Stimulated activated naive CD8-positive, alpha-beta T cell treated with anti-CD3 and anti-CD28 coated beads, Interleukin-15, amount 100 ng/mL, for 72 hours (primary cell): ENCODE measurements at regions not wholly inside any gene's neighbourhood (a gene's known extent, or its start where the extent isn't known, plus 50 kb on each side); places are given as distances from the start of the nearest gene placed in this dataset.
"Not testable (repeated sequence)": the region's sequence is repeated elsewhere in the genome, so short reads cannot be mapped to it uniquely, and the experiment has no call there.

Experiments
- ATAC-seq: fragments of 150-1000 bp; cut with Tn5 transposase; 2 replicates; pipeline ENCODE4 v1.10.0; 2021; ENCODE audit warnings: mild to moderate bottlenecking, moderate library complexity
- DNase-seq, 2 donors: peaks; one replicate each; pipeline ENCODE4 v3.0.0; 2021 to 2022
- H3K27ac Mint-ChIP-seq, 2 donors: one replicate each; pipeline ENCODE4 v1.8.0; 2022; ENCODE audit warnings: mild to moderate bottlenecking in 2 of 2, mixed read lengths in 2 of 2, moderate library complexity in 2 of 2
- H3K27me3 Mint-ChIP-seq: one replicate; pipeline ENCODE4 v1.8.0; 2022; ENCODE audit warnings: mixed read lengths
- H3K4me1 Mint-ChIP-seq: one replicate; pipeline ENCODE4 v1.8.0; 2022; ENCODE audit warnings: mild to moderate bottlenecking, mixed read lengths
- H3K4me3 Mint-ChIP-seq, 2 donors: one replicate each; pipeline ENCODE4 v1.8.0; 2022; ENCODE audit warnings: mild to moderate bottlenecking in 2 of 2, mixed read lengths in 2 of 2, moderate library complexity in 1 of 2
- H3K9me3 Mint-ChIP-seq, 2 donors: one replicate each; pipeline ENCODE4 v1.8.0; 2022; ENCODE audit warnings: mixed read lengths in 2 of 2

DNA sequence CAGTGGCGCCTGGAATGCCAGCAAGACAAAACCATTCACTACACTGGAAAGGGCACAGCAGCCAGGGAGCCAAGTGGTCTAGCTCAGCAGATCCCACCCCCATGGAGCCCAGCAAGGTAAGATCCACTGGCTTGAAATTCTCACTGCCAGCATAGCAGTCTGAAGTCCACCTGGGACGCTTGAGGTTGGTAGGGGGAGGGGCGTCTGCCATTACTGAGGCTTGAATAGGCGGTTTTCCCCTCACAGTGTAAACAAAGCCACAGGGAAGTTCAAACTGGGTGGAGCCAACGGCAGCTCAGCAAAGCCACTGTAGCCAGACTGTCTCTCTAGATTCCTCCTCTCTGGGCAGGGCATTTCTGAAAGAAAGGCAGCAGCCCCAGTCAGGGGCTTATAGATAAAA is 133.0 kb upstream of the DDX53 start:
- not testable (repeated sequence) for DNase-seq, H3K27ac Mint-ChIP-seq, H3K4me1 Mint-ChIP-seq, H3K4me3 Mint-ChIP-seq, ATAC-seq, H3K27me3 Mint-ChIP-seq
- peaks cover 0 to 25% of the 10 kb centered on the region in 2 donors for H3K9me3 Mint-ChIP-seq

- Mint-ChIP-seq H3K4me1 (no peaks in the 10 kb centered on the region), H3K27ac (no peak overlapping the region), H3K4me3 (no peak overlapping the region), H3K9me3 (no peaks in the 10 kb centered on the region), H3K27me3 (no peaks in the 10 kb centered on the region)
- no peak for ATAC-seq
- DNase-seq = no peak
Measured at GRCh38 chrX:22882543-22882942, 117.2 kb upstream of the DDX53 start.

GRCh38 chrX:22889819-22890218 is 109.9 kb upstream of the DDX53 start:
- Mint-ChIP-seq H3K9me3 (no peaks in the 10 kb centered on the region), H3K27ac (no peak overlapping the region), H3K4me1 (no peaks in the 10 kb centered on the region), H3K27me3 (no peaks in the 10 kb centered on the region), H3K4me3 (no peak overlapping the region)
- ATAC-seq = no peak
- no peak for DNase-seq

GRCh38 chrX:22912616-22913015 is 87.1 kb upstream of the DDX53 start:
- Mint-ChIP-seq H3K4me3 (no peak overlapping the region), H3K27ac (no peak overlapping the region), H3K4me1 (no peaks in the 10 kb centered on the region), H3K9me3 (no peaks in the 10 kb centered on the region), H3K27me3 (no peaks in the 10 kb centered on the region)
- no peak for DNase-seq
- ATAC-seq = no peak

DNA sequence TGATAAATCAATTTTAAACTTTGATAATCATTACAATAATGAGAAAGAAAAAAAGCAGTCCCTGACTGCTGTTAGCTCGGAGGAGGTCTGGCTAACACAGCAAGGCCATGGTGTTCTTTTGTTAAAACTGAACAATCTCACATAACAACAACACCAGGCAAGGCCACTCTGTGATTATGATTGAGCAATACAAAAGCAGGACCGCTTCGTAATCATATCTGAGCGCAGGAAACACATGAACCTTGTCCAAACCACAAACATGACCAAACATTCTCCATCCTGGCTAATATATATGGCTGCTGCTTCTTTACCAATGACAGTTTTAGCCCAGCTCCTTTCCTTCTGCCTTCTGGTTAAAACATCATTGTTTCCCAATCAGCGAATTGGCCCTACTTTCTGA is 76.8 kb upstream of the DDX53 start:
- DNase-seq (no peak), ATAC-seq (no peak)
- no peak overlapping the region for H3K27ac Mint-ChIP-seq
- no peaks in the 10 kb centered on the region for H3K9me3 Mint-ChIP-seq
- no peak overlapping the region for H3K4me3 Mint-ChIP-seq
- no peaks in the 10 kb centered on the region for H3K27me3 Mint-ChIP-seq
- no peaks in the 10 kb centered on the region for H3K4me1 Mint-ChIP-seq

- no peaks in the 10 kb centered on the region for H3K9me3 Mint-ChIP-seq
- no peaks in the 10 kb centered on the region for H3K4me1 Mint-ChIP-seq
- ATAC-seq = no peak
- H3K27me3 Mint-ChIP-seq = no peaks in the 10 kb centered on the region
- DNase-seq = no peak
- no peak overlapping the region for H3K27ac Mint-ChIP-seq
- no peak overlapping the region for H3K4me3 Mint-ChIP-seq
Measured at GRCh38 chrX:22934640-22935039, 65.1 kb upstream of the DDX53 start.

GRCh38 chrX:22944945-22945344 is 54.8 kb upstream of the DDX53 start:
- Mint-ChIP-seq H3K4me3 (no peak overlapping the region), H3K27ac (no peak overlapping the region), H3K4me1 (no peaks in the 10 kb centered on the region), H3K9me3 (no peaks in the 10 kb centered on the region), H3K27me3 (no peaks in the 10 kb centered on the region)
- ATAC-seq (no peak), DNase-seq (no peak)
